PC-3 (cell line): ENCODE measurements at regions not wholly inside any gene's neighbourhood (a gene's known extent, or its start where the extent isn't known, plus 50 kb on each side); places are given as distances from the start of the nearest gene placed in this dataset.

Source experiments
- ATAC-seq: fragments of 200-7000 bp; cut with Tn5 transposase; 2 replicates; pipeline ENCODE4 v1.9.1; 2020; ENCODE audit warnings: mild to moderate bottlenecking, moderate library complexity
- BruUV-seq: library from RNA; stranded (reverse); fragments of 400-500 nt; replicated peaks from 2 replicates; lab custom pipeline; 2021; lab: Mats Ljungman, UMichigan
- CTCF ChIA-PET: fragments of 300-600 bp; sonication (Branson Sonifier 250); formaldehyde crosslinking; loops from one replicate; lab custom pipeline; 2022; ENCODE audit warnings: antibody characterized with exemption; lab: Charles Lee
- POLR2A ChIA-PET: fragments of 300-600 bp; sonication (Branson Sonifier 250); formaldehyde crosslinking; loops from one replicate; lab custom pipeline; 2022; ENCODE audit warnings: antibody characterized with exemption; ENCODE audit not compliant: unreplicated experiment; lab: Charles Lee
- DNase-seq: peaks from one replicate; pipeline ENCODE4 v3.0.0-alpha.2; 2015
- H2AFZ ChIP-seq: fragments of 300-600 bp; sonication (generic); 2 replicates; pipeline ENCODE4 v1.6.0; 2016; ENCODE audit warnings: antibody characterized with exemption, low read length
- H3F3A ChIP-seq: fragments of 300-600 bp; sonication (generic); one replicate; pipeline ENCODE4 v1.6.0; 2017; ENCODE audit warnings: antibody characterized with exemption, low read length, control low read depth, mild to moderate bottlenecking; ENCODE audit not compliant: unreplicated experiment
- H3K27ac ChIP-seq: fragments of 300-600 bp; sonication (generic); 2 replicates; pipeline ENCODE4 v1.5.1; 2016; ENCODE audit warnings: mild to moderate bottlenecking, low read length
- H3K27me3 ChIP-seq: fragments of 300-600 bp; sonication (generic); 2 replicates; pipeline ENCODE4 v1.6.1; 2016; ENCODE audit warnings: low read length, mixed read lengths
- H3K36me3 ChIP-seq: fragments of 300-600 bp; sonication (generic); 2 replicates; pipeline ENCODE4 v1.6.1; 2016; ENCODE audit warnings: low read depth, mixed run types, low read length, mixed read lengths
- H3K4me1 ChIP-seq: fragments of 300-600 bp; sonication (generic); 2 replicates; pipeline ENCODE4 v1.5.1; 2016; ENCODE audit warnings: low read length; ENCODE audit not compliant: insufficient read depth
- H3K4me2 ChIP-seq: fragments of 300-600 bp; sonication (generic); 2 replicates; pipeline ENCODE4 v1.6.0; 2016; ENCODE audit warnings: low read length
- H3K4me3 ChIP-seq: fragments of 300-600 bp; sonication (generic); 2 replicates; pipeline ENCODE4 v1.5.1; 2016; ENCODE audit warnings: mild to moderate bottlenecking, low read length, mixed read lengths
- H3K79me2 ChIP-seq: fragments of 300-600 bp; sonication (generic); 2 replicates; pipeline ENCODE4 v1.6.1; 2017; ENCODE audit warnings: low read length, mixed read lengths
- H3K9ac ChIP-seq: fragments of 300-600 bp; sonication (generic); 2 replicates; pipeline ENCODE4 v1.6.0; 2016; ENCODE audit warnings: mild to moderate bottlenecking, low read length
- H3K9me2 ChIP-seq: fragments of 300-600 bp; sonication (generic); replicated peaks from 2 replicates; pipeline ENCODE4 v1.6.1; 2016; ENCODE audit warnings: mixed run types, low read length, mixed read lengths
- H3K9me3 ChIP-seq: fragments of 300-600 bp; sonication (generic); 2 replicates; pipeline ENCODE4 v1.6.1; 2016; ENCODE audit warnings: low read length, mixed read lengths
- H4K20me1 ChIP-seq: fragments of 300-600 bp; sonication (generic); 2 replicates; pipeline ENCODE4 v1.6.1; 2016; ENCODE audit warnings: low read length, mixed read lengths
- EZH2 ChIP-seq: fragments of 300-600 bp; sonication (generic); IDR thresholded peaks from one replicate; pipeline ENCODE4 v1.6.1; 2017; ENCODE audit warnings: antibody characterized with exemption, mild to moderate bottlenecking, low read length; ENCODE audit not compliant: unreplicated experiment
- EZH2phosphoT487 ChIP-seq: fragments of 300-600 bp; sonication (generic); IDR thresholded peaks from 2 replicates; pipeline ENCODE4 v1.6.1; 2018; ENCODE audit warnings: mild to moderate bottlenecking, antibody characterized with exemption, low read length, borderline replicate concordance
- intact Hi-C: fragments of 100-400 bp; cut with micrococcal nuclease; formaldehyde crosslinking; loops from 2 replicates; pipeline ENCODE4 v1.9.0; 2023
- TF ChIP-seq, protein P1 (sequence below): fragments of 300-600 bp; sonication (generic); conservative IDR thresholded peaks from 2 replicates; pipeline ENCODE4 v1.5.1; 2017; ENCODE audit warnings: antibody characterized with exemption, low read depth, mild to moderate bottlenecking, low read length

DNA sequence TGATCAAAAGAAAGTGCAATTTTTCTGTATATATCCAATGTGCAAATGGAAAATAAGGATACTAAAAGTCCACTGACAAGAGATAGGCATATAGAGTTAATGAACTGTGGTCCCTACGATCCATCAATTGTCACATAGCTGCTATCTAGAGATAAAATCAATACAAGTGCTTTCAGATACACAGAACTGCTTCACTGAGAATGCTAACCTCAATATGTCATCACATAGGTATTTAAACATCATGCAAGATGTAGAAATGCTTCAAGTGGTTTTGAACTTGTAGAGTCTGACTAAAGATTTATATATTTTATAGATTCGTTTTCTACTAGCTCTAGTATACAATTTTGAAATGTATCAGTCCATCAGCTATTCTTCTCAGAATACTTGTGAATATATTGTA is 1604.7 kb downstream of the PLA2G4A start:
- ATAC-seq, result no peak
- POLR2A ChIA-PET, result no interaction called here

GRCh38 chr1:188444526-188444925 is 1615.8 kb downstream of the PLA2G4A start:
- no peaks in the 10 kb centered on the region for H4K20me1 ChIP-seq
- POLR2A ChIA-PET, result no interaction called here
- no peak for ATAC-seq

More for the DNA sequence above, 1604.7 kb downstream of the PLA2G4A start:
- CTCF ChIA-PET, result no interaction called here
- H3K79me2 ChIP-seq, result no peaks in the 10 kb centered on the region
- no peaks in the 10 kb centered on the region for H3K9me3 ChIP-seq
- H3K27me3 ChIP-seq, result no peaks in the 10 kb centered on the region
- intact Hi-C loops, result no loop called here
- no peak overlapping the region for H3K4me2 ChIP-seq
- H3K4me1 ChIP-seq, result no peaks in the 10 kb centered on the region
- H3K9ac ChIP-seq, result no peak overlapping the region
- no peak overlapping the region for H2AFZ ChIP-seq
- no TSS peak for BruUV-seq
- no peak overlapping the region for H3K27ac ChIP-seq
- TF ChIP-seq, protein P1, sequence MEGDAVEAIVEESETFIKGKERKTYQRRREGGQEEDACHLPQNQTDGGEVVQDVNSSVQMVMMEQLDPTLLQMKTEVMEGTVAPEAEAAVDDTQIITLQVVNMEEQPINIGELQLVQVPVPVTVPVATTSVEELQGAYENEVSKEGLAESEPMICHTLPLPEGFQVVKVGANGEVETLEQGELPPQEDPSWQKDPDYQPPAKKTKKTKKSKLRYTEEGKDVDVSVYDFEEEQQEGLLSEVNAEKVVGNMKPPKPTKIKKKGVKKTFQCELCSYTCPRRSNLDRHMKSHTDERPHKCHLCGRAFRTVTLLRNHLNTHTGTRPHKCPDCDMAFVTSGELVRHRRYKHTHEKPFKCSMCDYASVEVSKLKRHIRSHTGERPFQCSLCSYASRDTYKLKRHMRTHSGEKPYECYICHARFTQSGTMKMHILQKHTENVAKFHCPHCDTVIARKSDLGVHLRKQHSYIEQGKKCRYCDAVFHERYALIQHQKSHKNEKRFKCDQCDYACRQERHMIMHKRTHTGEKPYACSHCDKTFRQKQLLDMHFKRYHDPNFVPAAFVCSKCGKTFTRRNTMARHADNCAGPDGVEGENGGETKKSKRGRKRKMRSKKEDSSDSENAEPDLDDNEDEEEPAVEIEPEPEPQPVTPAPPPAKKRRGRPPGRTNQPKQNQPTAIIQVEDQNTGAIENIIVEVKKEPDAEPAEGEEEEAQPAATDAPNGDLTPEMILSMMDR, result no peak
- TF ChIP-seq EZH2phosphoT487, result no peak
- no peak for TF ChIP-seq EZH2
- peak; percentile 11 for DNase-seq
- no peaks in the 10 kb centered on the region for H3F3A ChIP-seq
- H3K4me3 ChIP-seq, result no peak overlapping the region
- no peaks in the 10 kb centered on the region for H4K20me1 ChIP-seq
- H3K9me2 ChIP-seq, result no peaks in the 10 kb centered on the region
- no peaks in the 10 kb centered on the region for H3K36me3 ChIP-seq

DNA sequence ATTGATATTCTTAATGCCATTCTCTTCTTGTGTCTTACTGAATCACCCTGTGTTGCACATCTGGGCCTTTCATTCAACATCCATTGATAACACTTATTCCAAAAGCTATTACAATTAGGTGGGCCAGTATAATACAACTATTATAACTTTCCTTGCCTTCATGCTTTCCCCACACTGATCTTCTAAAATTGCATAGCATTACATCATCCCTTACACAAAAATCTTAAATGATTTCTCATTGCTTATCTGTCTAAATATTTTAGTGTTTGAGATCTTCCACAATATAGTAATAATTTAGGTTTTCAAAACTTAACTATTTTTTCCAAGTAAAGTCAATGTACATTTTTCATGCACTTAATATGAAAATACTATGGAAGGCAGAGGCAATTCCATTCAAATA is 1634.1 kb downstream of the PLA2G4A start:
- POLR2A ChIA-PET, result no interaction called here
- H3K9me3 ChIP-seq, result no peaks in the 10 kb centered on the region
- DNase-seq (no peak), ATAC-seq (no peak)
- no peak overlapping the region for H3K9ac ChIP-seq
- no peak overlapping the region for H2AFZ ChIP-seq
- H3F3A ChIP-seq, result no peaks in the 10 kb centered on the region
- H3K27me3 ChIP-seq, result no peaks in the 10 kb centered on the region
- BruUV-seq, result no TSS peak
- CTCF ChIA-PET, result no interaction called here
- H3K36me3 ChIP-seq, result no peaks in the 10 kb centered on the region
- H3K27ac ChIP-seq, result no peak overlapping the region
- no peak overlapping the region for H3K4me2 ChIP-seq
- intact Hi-C loops, result loop anchor here (10.0 kb wide), 2 partner anchors 132 to 472 kb away; no protein-coding TSS in a partner anchor
- no peaks in the 10 kb centered on the region for H3K79me2 ChIP-seq
- no peaks in the 10 kb centered on the region for H3K4me1 ChIP-seq
- H3K4me3 ChIP-seq, result no peak overlapping the region
- TF ChIP-seq EZH2 (no peak), EZH2phosphoT487 (no peak)
- TF ChIP-seq, protein P1, result no peak
- no peaks in the 10 kb centered on the region for H4K20me1 ChIP-seq
- no peaks in the 10 kb centered on the region for H3K9me2 ChIP-seq

More at GRCh38 chr1:188444526-188444925, 1615.8 kb downstream of the PLA2G4A start:
- H3K9me2 ChIP-seq, result no peaks in the 10 kb centered on the region
- H3F3A ChIP-seq, result no peaks in the 10 kb centered on the region
- CTCF ChIA-PET, result no interaction called here
- no peak overlapping the region for H3K4me2 ChIP-seq
- H3K79me2 ChIP-seq, result no peaks in the 10 kb centered on the region
- H3K9ac ChIP-seq, result no peak overlapping the region
- no peak overlapping the region for H3K4me3 ChIP-seq
- intact Hi-C loops, result no loop called here
- no peak overlapping the region for H2AFZ ChIP-seq
- H3K4me1 ChIP-seq, result no peaks in the 10 kb centered on the region
- TF ChIP-seq EZH2phosphoT487, result no peak
- no peak for TF ChIP-seq EZH2
- TF ChIP-seq, protein P1, result no peak
- H3K9me3 ChIP-seq, result no peaks in the 10 kb centered on the region
- no peaks in the 10 kb centered on the region for H3K27me3 ChIP-seq
- H3K27ac ChIP-seq, result no peak overlapping the region
- no peaks in the 10 kb centered on the region for H3K36me3 ChIP-seq
- BruUV-seq, result no TSS peak
- no peak for DNase-seq
